MM.1S (cell line): ENCODE measurements at regions not wholly inside any gene's neighbourhood (a gene's known extent, or its start where the extent isn't known, plus 50 kb on each side); places are given as distances from the start of the nearest gene placed in this dataset.

Experiments used
- EZH2phosphoT487 ChIP-seq: fragments of 300-600 bp; sonication (generic); IDR thresholded peaks from 2 replicates; pipeline ENCODE4 v1.6.1; 2018; ENCODE audit warnings: antibody characterized with exemption, low read length
- TF ChIP-seq, protein P1 (sequence below): fragments of 300-600 bp; sonication (generic); IDR thresholded peaks from 2 replicates; pipeline ENCODE4 v1.5.1; 2016; ENCODE audit warnings: antibody characterized with exemption, low read length, mixed read lengths

- TF ChIP-seq EZH2phosphoT487, result no peak
- TF ChIP-seq, protein P1, sequence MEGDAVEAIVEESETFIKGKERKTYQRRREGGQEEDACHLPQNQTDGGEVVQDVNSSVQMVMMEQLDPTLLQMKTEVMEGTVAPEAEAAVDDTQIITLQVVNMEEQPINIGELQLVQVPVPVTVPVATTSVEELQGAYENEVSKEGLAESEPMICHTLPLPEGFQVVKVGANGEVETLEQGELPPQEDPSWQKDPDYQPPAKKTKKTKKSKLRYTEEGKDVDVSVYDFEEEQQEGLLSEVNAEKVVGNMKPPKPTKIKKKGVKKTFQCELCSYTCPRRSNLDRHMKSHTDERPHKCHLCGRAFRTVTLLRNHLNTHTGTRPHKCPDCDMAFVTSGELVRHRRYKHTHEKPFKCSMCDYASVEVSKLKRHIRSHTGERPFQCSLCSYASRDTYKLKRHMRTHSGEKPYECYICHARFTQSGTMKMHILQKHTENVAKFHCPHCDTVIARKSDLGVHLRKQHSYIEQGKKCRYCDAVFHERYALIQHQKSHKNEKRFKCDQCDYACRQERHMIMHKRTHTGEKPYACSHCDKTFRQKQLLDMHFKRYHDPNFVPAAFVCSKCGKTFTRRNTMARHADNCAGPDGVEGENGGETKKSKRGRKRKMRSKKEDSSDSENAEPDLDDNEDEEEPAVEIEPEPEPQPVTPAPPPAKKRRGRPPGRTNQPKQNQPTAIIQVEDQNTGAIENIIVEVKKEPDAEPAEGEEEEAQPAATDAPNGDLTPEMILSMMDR, result no peak
Observed at GRCh38 chr12:93978553-93978952, 169.8 kb upstream of the PLXNC1 start.
